ENCODE measurements at regions not wholly inside any gene's neighbourhood (a gene's known extent, or its start where the extent isn't known, plus 50 kb on each side); places are given as distances from the start of the nearest gene placed in this dataset.

DNA sequence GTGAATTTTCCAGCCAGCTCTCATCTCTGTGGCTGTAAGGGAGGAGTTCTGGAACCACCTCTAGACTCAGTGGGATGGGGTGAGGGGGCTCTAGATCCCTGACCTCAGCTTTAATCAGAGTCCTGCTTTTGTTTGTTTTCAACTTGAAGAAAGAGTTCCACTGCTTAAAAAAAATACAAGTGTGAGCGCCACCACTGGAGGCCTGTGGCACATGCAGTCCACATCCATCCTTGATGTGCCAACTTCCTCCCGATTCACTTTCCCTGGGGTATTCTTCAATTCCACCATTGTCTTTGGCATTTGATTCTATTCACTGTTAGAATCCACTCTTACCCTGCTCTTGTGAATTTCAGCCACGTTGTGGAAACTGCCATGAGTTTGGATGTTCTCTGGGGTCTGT is 62.4 kb upstream of the GJB6 start:
- TF ChIP-seq, protein P1, sequence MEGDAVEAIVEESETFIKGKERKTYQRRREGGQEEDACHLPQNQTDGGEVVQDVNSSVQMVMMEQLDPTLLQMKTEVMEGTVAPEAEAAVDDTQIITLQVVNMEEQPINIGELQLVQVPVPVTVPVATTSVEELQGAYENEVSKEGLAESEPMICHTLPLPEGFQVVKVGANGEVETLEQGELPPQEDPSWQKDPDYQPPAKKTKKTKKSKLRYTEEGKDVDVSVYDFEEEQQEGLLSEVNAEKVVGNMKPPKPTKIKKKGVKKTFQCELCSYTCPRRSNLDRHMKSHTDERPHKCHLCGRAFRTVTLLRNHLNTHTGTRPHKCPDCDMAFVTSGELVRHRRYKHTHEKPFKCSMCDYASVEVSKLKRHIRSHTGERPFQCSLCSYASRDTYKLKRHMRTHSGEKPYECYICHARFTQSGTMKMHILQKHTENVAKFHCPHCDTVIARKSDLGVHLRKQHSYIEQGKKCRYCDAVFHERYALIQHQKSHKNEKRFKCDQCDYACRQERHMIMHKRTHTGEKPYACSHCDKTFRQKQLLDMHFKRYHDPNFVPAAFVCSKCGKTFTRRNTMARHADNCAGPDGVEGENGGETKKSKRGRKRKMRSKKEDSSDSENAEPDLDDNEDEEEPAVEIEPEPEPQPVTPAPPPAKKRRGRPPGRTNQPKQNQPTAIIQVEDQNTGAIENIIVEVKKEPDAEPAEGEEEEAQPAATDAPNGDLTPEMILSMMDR (IDR thresholded peaks at IDR 0.05) = no peak
- TF ChIP-seq POLR2A (IDR thresholded peaks at IDR 0.05) = no peak

Data from Peyer's patch (tissue), 4 donors.